Activated CD8-positive, alpha-beta T cell treated with anti-CD3 and anti-CD28 coated beads, Interleukin-2, amount 10 ng/mL, durations not matched to agents 7 days and 5 days (primary cell): ENCODE measurements at regions not wholly inside any gene's neighbourhood (a gene's known extent, or its start where the extent isn't known, plus 50 kb on each side); places are given as distances from the start of the nearest gene placed in this dataset.

Experiments used
- ATAC-seq: fragments of 150-1000 bp; cut with Tn5 transposase; one replicate; pipeline ENCODE4 v1.10.0; 2021; ENCODE audit warnings: moderate library complexity
- CTCF ChIA-PET: fragments of 350-600 bp; sonication (Branson Sonifier 250); formaldehyde crosslinking; loops from one replicate; lab custom pipeline; 2021; ENCODE audit warnings: antibody characterized with exemption; lab: Charles Lee
- POLR2A ChIA-PET: fragments of 350-600 bp; sonication (Branson Sonifier 250); formaldehyde crosslinking; loops from one replicate; lab custom pipeline; 2021; ENCODE audit warnings: antibody characterized with exemption; lab: Charles Lee
- DNase-seq: peaks from one replicate; pipeline ENCODE4 v3.0.0-alpha.2; 2020
- H3K27ac Mint-ChIP-seq: one replicate; pipeline ENCODE4 v1.8.0; 2021; ENCODE audit warnings: mild to moderate bottlenecking, mixed read lengths
- H3K27me3 Mint-ChIP-seq: one replicate; pipeline ENCODE4 v1.8.0; 2021; ENCODE audit warnings: low read depth, mixed read lengths
- H3K36me3 Mint-ChIP-seq: one replicate; pipeline ENCODE4 v1.8.0; 2021; ENCODE audit warnings: low read depth, mixed read lengths
- H3K4me1 Mint-ChIP-seq: one replicate; pipeline ENCODE4 v1.8.0; 2021; ENCODE audit warnings: low read depth, mixed read lengths
- H3K4me3 Mint-ChIP-seq: one replicate; pipeline ENCODE4 v1.8.0; 2021; ENCODE audit warnings: mild to moderate bottlenecking, mixed read lengths
- H3K9me3 Mint-ChIP-seq: one replicate; pipeline ENCODE4 v1.8.0; 2022; ENCODE audit warnings: mixed read lengths; ENCODE audit not compliant: insufficient read depth

GRCh38 chr5:56492812-56493211 lies 259.7 kb upstream of the ANKRD55 start:
- no peak for DNase-seq
- H3K27ac Mint-ChIP-seq = no peak overlapping the region

DNA sequence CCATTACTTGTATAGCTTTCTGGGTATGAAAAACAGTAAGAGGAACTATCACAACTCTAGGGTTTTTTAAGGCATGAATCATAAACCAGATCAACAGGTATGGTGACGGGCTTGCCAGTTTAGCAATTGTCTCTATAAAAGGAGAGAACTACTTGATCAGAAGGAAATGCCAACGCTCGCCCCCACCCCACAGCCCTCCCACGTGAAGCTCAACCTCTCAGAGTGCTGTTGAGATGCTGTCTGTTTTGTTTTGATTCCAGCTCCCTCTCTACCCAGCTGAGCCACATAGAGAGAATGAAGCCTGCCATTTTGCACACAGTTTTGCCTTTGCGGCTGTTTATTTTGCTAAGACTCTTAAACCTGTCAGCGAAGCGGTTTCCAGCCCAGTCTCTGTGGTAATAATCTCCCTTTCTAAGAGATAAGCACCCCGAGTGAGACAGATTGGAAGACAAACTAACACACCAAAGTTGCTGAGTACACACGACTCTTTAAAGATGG lies 257.9 kb upstream of the ANKRD55 start:
- Mint-ChIP-seq H3K27ac (no peak overlapping the region), H3K27me3 (peaks cover 2% of the 10 kb centered on the region), H3K9me3 (peaks cover 5% of the 10 kb centered on the region), H3K4me3 (no peak overlapping the region), H3K36me3 (peaks cover 4% of the 10 kb centered on the region), H3K4me1 (peaks cover 6% of the 10 kb centered on the region)
- DNase-seq (no peak), ATAC-seq (no peak)
- CTCF ChIA-PET = interaction anchor here (1.4 kb wide), 1 partner anchor 347 kb away, joined by 4 read pairs; no protein-coding TSS in a partner anchor
- POLR2A ChIA-PET = no interaction called here

More at GRCh38 chr5:56492812-56493211, 259.7 kb upstream of the ANKRD55 start:
- POLR2A ChIA-PET = no interaction called here
- Mint-ChIP-seq H3K9me3 (peaks cover 5% of the 10 kb centered on the region), H3K27me3 (peaks cover 2% of the 10 kb centered on the region), H3K4me3 (no peak overlapping the region), H3K36me3 (peaks cover 4% of the 10 kb centered on the region), H3K4me1 (peaks cover 10% of the 10 kb centered on the region)
- CTCF ChIA-PET = no interaction called here
- ATAC-seq = no peak

DNA sequence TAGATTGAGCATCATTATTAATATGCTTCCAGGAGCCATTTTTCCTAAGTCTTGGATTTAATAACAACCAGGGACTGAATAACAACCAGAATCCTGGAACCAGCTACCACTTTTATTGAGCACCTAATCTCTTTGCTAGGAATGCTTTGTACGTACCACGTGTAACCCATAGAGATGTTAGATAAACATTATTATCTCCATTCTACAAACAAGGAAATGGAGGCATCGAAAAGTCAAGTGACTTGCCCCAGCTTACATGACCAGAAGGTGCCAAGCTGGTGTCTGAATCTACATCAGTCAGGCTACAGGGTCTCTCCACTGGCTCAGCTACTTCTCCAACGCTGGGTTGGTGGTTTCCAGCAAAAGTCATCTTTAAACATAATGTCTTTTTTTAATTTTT lies 256.1 kb upstream of the ANKRD55 start:
- Mint-ChIP-seq H3K4me3 (no peak overlapping the region), H3K27ac (no peak overlapping the region), H3K9me3 (peaks cover 5% of the 10 kb centered on the region), H3K4me1 (peaks cover 6% of the 10 kb centered on the region), H3K27me3 (peaks cover under 1% of the 10 kb centered on the region), H3K36me3 (peaks cover 4% of the 10 kb centered on the region)
- DNase-seq (no peak), ATAC-seq (no peak)
- ChIA-PET CTCF (no interaction called here), POLR2A (no interaction called here)

GRCh38 chr5:56487528-56488115 lies 254.5 kb upstream of the ANKRD55 start:
- no peak for DNase-seq
- H3K4me3 Mint-ChIP-seq = no peak overlapping the region
- H3K27me3 Mint-ChIP-seq = peaks cover 3% of the 10 kb centered on the region
- CTCF ChIA-PET = no interaction called here
- H3K27ac Mint-ChIP-seq = no peak overlapping the region
- H3K36me3 Mint-ChIP-seq = peaks cover 4% of the 10 kb centered on the region
- H3K9me3 Mint-ChIP-seq = peaks cover 5% of the 10 kb centered on the region
- peaks cover 6% of the 10 kb centered on the region for H3K4me1 Mint-ChIP-seq
- ATAC-seq = no peak
- POLR2A ChIA-PET = no interaction called here

DNA sequence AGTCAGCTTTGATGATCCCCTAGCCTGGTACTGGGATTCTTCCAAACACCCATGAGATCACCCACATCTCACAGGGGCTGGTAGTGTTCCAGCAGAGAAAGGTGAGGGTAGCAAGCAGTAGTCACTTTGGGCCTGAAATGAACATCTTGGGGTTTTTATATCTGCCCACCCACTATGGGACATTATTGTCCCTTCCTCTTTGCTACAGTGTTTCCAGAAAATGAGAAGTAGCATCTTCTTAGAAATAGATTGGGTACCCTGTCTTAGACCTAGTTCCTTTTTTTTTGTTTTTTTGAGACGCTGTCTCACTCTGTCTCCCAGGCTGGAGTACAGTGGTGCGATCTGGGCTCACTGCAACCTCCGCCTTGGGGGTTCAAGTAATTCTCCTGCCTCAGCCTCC lies 249.2 kb upstream of the ANKRD55 start:
- no peak for ATAC-seq
- peaks cover 26% of the 10 kb centered on the region for H3K4me1 Mint-ChIP-seq
- no peaks in the 10 kb centered on the region for H3K36me3 Mint-ChIP-seq
- H3K4me3 Mint-ChIP-seq = no peak overlapping the region
- H3K27me3 Mint-ChIP-seq = peaks cover 9% of the 10 kb centered on the region
- H3K9me3 Mint-ChIP-seq = no peaks in the 10 kb centered on the region
- no peak overlapping the region for H3K27ac Mint-ChIP-seq
- ChIA-PET CTCF (no interaction called here), POLR2A (no interaction called here)
- DNase-seq = no peak

- DNase-seq = peak; percentile 28
- Mint-ChIP-seq H3K4me1 (peaks cover 28% of the 10 kb centered on the region), H3K36me3 (no peaks in the 10 kb centered on the region), H3K9me3 (no peaks in the 10 kb centered on the region), H3K27ac (peak overlapping the region; percentile 72), H3K27me3 (peaks cover 9% of the 10 kb centered on the region), H3K4me3 (peak overlapping the region; percentile 80)
- CTCF ChIA-PET = no interaction called here
- ATAC-seq = peak; percentile 50
- POLR2A ChIA-PET = no interaction called here
Measured at GRCh38 chr5:56481428-56482357, 248.6 kb upstream of the ANKRD55 start.

DNA sequence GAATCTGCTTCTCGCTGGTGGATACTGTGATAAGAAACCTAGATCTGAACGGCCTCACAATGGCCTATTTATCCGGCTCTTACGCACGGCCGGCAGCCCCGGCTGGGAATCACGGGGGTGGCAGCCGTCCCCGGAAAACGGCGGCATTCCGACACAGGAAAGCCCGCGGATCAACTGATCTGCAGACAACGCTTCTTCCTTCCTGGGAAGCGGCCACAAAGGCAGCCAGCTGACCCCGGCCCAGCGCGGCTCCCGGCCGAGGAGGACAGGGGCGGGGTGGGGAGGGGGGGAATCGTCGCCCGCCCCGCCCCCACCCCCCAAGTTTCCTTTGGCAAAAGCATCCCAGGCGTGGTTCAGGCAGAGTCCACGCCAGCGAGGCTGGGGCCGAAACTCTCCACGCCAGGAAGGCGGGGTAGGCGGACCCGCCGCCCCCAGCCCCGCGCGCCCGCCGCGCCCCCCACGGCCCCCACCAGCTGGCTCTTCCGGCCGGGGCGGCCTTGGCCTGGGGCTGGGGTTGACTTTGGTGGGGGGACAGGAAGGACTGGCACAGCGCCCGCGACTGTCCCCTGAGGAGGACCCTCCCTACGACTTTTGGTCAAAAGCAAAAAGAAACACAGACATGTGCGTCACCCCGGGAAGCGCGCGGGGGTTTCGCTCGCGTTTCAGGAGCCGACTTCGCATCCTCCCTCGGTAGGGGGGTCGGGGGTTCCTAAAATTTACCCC lies 247.7 kb upstream of the ANKRD55 start:
- Mint-ChIP-seq H3K27ac (peak overlapping the region; percentile 72), H3K36me3 (no peaks in the 10 kb centered on the region), H3K9me3 (no peaks in the 10 kb centered on the region), H3K27me3 (peaks cover 9% of the 10 kb centered on the region), H3K4me3 (peak overlapping the region; percentile 80), H3K4me1 (peaks cover 28% of the 10 kb centered on the region)
- ChIA-PET CTCF (no interaction called here), POLR2A (no interaction called here)
- DNase-seq (peak; percentile 25), ATAC-seq (peak; percentile 54)

- CTCF ChIA-PET = interaction anchor here (1.1 to 1.2 kb wide), 2 partner anchors 134 to 152 kb away, joined by 3 read pairs; no protein-coding TSS in a partner anchor
- no peaks in the 10 kb centered on the region for H3K9me3 Mint-ChIP-seq
- no peaks in the 10 kb centered on the region for H3K36me3 Mint-ChIP-seq
- POLR2A ChIA-PET = no interaction called here
- peak overlapping the region; percentile 43 for H3K4me3 Mint-ChIP-seq
- peaks cover 9% of the 10 kb centered on the region for H3K27me3 Mint-ChIP-seq
- DNase-seq (no peak), ATAC-seq (no peak)
- H3K4me1 Mint-ChIP-seq = peaks cover 28% of the 10 kb centered on the region
- H3K27ac Mint-ChIP-seq = peak overlapping the region; percentile 56
Measured at GRCh38 chr5:56480078-56480704, 247.1 kb upstream of the ANKRD55 start.

DNA sequence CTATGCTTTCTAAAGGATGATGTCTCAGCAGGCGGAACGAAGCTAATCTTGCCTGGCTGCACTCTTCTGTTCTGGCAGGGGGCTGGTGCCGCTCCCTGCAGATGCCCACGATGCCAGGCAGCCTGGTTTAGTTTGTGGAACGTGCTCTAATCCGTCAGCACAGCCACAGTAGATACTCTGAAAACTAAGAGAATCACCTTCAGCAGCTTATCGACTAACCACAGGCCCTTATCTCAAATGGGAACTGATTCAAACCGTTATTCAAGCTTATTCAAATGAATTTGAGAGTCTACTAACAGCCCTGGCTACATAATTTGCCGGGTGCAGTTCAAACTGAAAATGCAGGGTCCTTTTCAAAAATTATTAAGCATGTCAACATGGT lies 246.6 kb upstream of the ANKRD55 start:
- DNase-seq = no peak
- ChIA-PET POLR2A (no interaction called here), CTCF (interaction anchor here (1.1 to 1.5 kb wide), 3 partner anchors 135 to 209 kb away, joined by 3 to 5 read pairs (median 3); no protein-coding TSS in a partner anchor)
- Mint-ChIP-seq H3K4me1 (peaks cover 28% of the 10 kb centered on the region), H3K27ac (peak overlapping the region; percentile 56), H3K36me3 (no peaks in the 10 kb centered on the region), H3K9me3 (no peaks in the 10 kb centered on the region), H3K27me3 (peaks cover 9% of the 10 kb centered on the region), H3K4me3 (peak overlapping the region; percentile 43)
- ATAC-seq = no peak

DNA sequence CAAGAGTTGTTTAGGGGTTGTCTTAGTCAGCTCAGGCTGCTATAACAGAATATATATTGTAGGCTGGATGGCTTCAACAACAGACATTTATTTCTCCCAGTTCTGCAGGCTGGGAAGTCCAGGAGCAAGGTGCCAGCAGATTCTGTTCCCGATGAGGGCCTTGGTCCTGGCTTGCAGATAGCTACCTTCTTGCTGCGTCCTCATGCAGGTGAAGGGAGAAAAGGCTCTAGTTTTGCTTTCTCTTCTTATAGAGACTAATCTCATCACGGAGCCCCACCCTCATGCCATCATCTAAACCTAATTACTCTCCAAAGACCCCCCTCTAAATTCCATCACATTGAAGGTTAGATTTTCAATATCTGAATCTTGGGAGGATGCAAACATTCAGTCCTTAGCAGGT lies 246.0 kb upstream of the ANKRD55 start:
- Mint-ChIP-seq H3K27ac (no peak overlapping the region), H3K4me1 (peaks cover 28% of the 10 kb centered on the region), H3K9me3 (no peaks in the 10 kb centered on the region), H3K36me3 (no peaks in the 10 kb centered on the region), H3K4me3 (no peak overlapping the region), H3K27me3 (peaks cover 9% of the 10 kb centered on the region)
- DNase-seq (no peak), ATAC-seq (no peak)
- CTCF ChIA-PET = interaction anchor here (1.1 to 1.5 kb wide), 3 partner anchors 135 to 209 kb away, joined by 3 to 5 read pairs (median 3); no protein-coding TSS in a partner anchor
- POLR2A ChIA-PET = no interaction called here

DNA sequence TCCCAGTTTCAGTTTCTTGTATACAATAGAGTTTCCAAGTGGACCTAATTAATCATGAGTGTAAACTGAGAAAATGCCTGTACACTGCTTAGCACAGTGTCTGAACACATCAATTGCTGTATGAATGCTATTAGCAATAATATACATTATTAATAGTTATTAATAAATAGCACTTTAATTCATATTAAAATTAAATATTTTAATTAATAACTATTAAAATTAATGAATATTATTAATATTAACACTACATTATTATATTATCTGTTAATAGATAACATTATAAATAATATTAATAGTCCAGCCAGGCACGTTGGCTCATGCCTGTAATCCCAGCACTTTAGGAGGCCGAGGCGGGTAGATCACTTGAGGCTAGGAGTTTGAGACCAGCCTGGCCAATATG lies 244.9 kb upstream of the ANKRD55 start:
- Mint-ChIP-seq H3K9me3 (no peaks in the 10 kb centered on the region), H3K4me3 (no peak overlapping the region), H3K27ac (no peak overlapping the region), H3K36me3 (no peaks in the 10 kb centered on the region), H3K4me1 (peaks cover 28% of the 10 kb centered on the region), H3K27me3 (peaks cover 9% of the 10 kb centered on the region)
- CTCF ChIA-PET = interaction anchor here (0.9 to 1.5 kb wide), 2 partner anchors 208 to 360 kb away, joined by 3 to 5 read pairs; no protein-coding TSS in a partner anchor
- DNase-seq (no peak), ATAC-seq (no peak)
- POLR2A ChIA-PET = no interaction called here
